Medulla oblongata (tissue), 1 donor: ENCODE measurements at regions not wholly inside any gene's neighbourhood (a gene's known extent, or its start where the extent isn't known, plus 50 kb on each side); places are given as distances from the start of the nearest gene placed in this dataset.

Source experiments
- DNase-seq: peaks from one replicate; pipeline ENCODE4 v3.0.0-alpha.2; 2015; ENCODE audit errors: extremely low spot score

DNA sequence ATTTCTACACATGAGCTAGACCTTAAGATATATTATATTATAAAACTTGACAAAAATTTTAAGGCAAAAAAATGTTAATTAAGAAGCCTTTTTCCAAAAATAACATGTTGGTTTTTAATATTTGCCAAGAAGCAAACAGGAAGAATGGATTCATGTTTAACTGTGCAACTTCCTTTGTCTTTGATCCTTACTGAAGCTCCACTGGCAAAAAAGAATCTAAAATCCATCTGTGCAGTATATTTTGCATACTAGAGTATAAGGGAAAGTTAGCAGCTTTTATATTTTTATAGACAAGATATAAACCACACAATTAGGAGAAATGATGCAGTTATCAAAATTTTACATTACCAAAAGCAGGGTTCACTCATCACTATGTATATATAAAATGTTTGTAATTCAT is 76.9 kb upstream of the RGS18 start:
- DNase-seq, result no peak

DNA sequence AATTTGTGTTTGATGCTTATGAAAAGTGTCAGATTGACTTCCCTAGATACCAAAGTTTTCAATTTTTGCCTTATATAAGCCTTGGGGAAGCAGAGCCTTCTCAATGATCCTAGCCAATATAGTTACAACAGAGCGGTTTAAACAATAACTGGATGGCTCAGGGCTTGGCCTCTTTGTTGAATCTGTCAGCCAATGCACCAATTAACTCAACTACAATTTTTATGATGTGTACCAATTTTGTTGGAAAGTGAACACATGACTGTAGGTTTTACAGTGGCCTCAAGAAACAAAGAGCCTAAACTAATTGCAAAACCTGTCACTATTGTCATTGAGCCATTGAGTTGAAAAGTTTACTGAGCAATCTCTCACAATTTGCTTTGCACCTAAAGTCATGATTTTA is 71.6 kb upstream of the RGS18 start:
- DNase-seq, result no peak

DNA sequence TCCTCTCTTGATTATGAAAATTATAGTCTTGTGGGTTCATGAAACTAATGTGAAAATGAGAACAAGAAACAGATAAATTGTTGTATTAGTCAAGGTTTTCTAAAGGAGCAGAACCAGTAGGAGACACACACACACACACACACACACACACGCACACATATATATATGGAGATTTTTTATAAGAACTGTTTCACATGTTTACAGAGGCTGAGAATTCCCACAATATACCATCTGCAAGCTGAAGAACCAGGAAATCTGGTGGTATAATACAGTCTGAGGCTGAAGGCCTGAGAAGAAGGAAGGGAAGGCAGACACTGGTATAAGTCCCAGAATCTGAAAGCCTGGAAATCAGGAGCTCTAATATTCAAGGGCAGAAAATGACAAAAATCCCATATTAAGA is 70.9 kb upstream of the RGS18 start:
- no peak for DNase-seq

DNA sequence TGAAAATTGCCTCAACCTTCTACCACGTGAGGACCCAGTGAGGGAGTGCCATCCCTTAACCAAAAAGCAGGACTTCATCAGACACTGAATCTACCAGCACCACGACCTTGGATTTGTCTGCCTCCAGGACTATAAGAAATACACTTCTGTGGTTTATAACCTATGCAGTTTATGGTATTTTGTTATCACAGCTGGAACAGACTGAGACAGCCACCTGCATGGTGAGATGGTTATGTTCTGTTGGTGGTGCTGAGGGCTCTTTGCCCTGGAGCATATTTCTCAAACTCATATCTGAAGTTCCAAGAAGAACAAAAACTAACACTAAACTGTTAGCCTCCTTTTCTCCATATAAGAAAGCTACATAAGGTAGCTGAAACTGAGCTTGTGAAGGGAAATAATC is 69.8 kb upstream of the RGS18 start:
- no peak for DNase-seq

DNA sequence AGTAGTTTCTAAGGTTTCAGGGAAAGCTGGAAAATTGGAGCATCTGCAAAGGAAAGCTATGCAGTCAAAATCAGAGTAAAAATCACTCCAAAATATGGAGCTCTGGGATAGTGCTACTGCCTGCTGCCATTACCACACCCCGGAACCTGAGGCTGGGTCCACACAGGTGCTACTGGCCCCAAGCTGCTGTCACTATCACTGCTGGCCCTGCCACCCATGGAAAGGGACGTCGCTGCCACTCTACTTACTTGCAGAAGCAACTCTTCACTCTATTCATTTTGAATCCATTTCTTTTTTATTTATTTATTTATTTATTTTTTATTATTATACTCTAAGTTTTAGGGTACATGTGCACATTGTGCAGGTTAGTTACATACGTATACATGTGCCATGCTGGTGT is 60.3 kb upstream of the RGS18 start:
- no peak for DNase-seq

DNA sequence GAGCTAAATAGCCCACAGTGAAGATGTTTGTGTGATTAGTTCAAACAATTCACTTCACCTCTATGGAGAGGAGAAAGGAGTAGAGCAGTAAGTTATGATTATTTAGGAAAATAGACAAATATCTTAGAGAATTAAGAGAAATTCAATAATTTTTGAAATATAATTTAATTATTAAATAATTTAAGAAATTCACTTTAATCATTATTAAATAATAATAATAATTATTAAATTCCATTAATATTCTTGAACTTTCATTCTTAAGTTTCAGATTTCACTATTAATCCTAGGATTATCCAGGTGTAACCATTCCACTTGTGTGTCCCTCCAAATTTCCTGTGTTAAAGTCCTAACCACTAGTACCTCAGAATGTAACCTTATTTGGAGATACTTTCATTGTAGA is 58.9 kb upstream of the RGS18 start:
- DNase-seq, result no peak

DNA sequence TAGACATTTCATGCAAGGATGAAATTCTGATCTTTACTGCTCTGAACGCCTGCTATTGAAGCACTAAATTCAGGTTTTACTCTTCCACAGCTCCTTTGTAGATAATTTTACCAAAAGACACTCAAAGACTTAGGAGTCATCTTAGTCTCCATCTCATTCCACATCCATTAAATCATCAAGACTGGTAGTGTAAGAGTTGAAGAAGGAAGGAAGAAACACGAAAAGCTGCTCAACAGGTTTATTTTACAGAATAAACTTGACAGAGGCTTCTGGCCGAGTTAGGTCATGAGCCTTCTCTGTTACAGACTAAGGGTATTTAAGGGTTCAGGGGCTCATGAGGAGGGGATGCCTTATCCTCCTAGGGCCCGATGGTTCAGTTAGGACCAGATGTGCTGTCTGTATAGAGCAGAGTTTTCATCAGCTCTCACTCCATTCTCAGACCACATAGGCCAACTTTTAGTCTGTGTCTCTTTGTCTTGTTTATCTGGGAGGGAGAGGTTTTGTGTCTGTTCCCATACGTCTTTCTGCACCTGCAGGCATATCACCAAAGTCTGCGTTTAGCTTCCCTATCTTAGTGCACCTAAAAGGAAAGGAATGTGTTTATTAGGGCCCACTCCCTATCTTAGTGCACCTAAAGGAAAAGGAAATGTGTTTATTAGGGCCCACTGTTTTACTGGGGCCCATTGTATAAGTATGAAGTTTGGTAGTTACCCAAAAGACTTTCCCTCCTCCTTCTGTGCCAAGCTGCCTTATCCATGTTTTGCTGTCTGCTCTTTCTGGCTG is 57.4 kb upstream of the RGS18 start:
- no peak for DNase-seq

DNA sequence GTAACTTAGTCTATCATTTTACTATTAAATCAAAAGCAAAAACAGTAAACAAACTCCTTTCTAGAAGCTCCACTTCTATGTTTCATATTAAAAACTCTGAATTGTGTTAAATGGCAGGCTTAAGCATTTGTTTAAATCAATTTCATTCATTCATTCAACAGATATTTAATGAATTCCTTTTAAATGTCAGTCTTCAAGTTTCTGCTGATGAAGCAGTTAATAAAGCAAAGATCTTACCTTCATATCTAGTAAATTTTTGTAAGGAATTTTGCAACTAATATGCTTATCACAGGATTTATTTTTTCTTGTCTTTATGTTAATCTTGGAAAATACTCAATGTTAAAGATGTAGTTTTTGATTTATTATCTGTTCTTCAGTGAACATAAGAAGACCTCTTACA is 54.1 kb upstream of the RGS18 start:
- no peak for DNase-seq

DNA sequence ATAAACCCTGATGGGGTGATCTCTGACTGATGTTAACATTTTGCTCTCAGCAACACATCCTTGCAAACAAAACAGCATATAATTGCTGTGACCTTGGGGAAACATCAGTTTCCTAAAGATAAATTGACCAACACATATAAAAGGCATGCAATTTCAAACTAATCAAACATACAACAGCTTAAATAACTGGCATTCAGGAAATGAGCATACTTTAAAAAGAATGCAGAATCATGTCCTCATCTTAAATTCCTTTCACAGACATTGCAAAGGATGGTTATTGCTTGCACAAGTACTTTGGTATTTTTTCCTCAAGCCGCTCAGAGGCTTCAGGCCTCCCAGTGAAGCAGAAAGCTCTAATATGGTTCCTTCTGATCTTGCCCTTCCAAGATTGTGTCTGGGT is 53.4 kb upstream of the RGS18 start:
- DNase-seq, result no peak

DNA sequence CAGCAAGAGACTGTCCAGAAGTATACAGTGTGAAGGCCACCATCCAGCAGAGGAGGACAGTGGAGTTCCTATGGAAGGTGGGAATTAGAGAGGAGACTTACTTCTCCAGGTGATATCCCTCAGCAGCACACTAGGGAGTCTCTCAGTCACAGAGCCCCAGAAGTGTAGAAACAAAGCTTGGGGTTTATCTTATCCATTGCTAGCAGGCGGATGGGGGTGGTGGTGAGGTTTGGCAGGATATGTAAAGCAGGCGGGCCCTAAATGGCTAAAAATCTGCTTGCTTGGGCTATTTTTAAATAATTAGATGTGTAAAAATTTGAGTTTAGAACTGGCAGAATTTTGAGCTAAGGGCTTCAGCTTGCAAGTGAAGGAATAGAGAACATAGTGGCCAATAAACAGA is 50.1 kb upstream of the RGS18 start:
- no peak for DNase-seq
